H9 (cell line): ENCODE measurements at regions not wholly inside any gene's neighbourhood (a gene's known extent, or its start where the extent isn't known, plus 50 kb on each side); places are given as distances from the start of the nearest gene placed in this dataset.

Experiments used
- DNase-seq: peaks from one replicate; pipeline ENCODE4 v3.0.0-alpha.2; 2017
- H2AFZ ChIP-seq: one replicate; pipeline ENCODE4 v1.6.1; 2013; ENCODE audit warnings: mild to moderate bottlenecking, low read length, control low read depth, moderate library complexity
- H2AK5ac ChIP-seq: 2 replicates; pipeline ENCODE4 v1.6.1; 2013; ENCODE audit warnings: low read length, control low read depth, mixed read lengths; ENCODE audit not compliant: insufficient read length
- H2BK120ac ChIP-seq: one replicate; pipeline ENCODE4 v1.6.1; 2013; ENCODE audit warnings: low read depth, mild to moderate bottlenecking, low read length, control low read depth, inconsistent platforms; ENCODE audit not compliant: poor library complexity, severe bottlenecking
- H2BK12ac ChIP-seq: 2 replicates; pipeline ENCODE4 v1.6.1; 2013; ENCODE audit warnings: low read length, control low read depth, mixed read lengths, low read depth; ENCODE audit not compliant: insufficient read length
- H2BK15ac ChIP-seq: 2 replicates; pipeline ENCODE4 v1.6.1; 2013; ENCODE audit warnings: low read depth, low read length, control low read depth
- H2BK20ac ChIP-seq: one replicate; pipeline ENCODE4 v1.6.1; 2013; ENCODE audit warnings: low read depth, mild to moderate bottlenecking, low read length, control low read depth, inconsistent platforms; ENCODE audit not compliant: poor library complexity, severe bottlenecking
- H2BK5ac ChIP-seq: 2 replicates; pipeline ENCODE4 v1.6.1; 2013; ENCODE audit warnings: low read length, control low read depth, mixed read lengths; ENCODE audit not compliant: insufficient read length
- H3K14ac ChIP-seq: 2 replicates; pipeline ENCODE4 v1.6.1; 2013; ENCODE audit warnings: low read length, control low read depth; ENCODE audit not compliant: insufficient read depth
- H3K18ac ChIP-seq: 2 replicates; pipeline ENCODE4 v1.6.1; 2013; ENCODE audit warnings: low read depth, mild to moderate bottlenecking, mixed read lengths, low read length, control low read depth; ENCODE audit not compliant: insufficient read length
- H3K23ac ChIP-seq: 2 replicates; pipeline ENCODE4 v1.6.1; 2013; ENCODE audit warnings: low read length, control low read depth, mixed read lengths, low read depth; ENCODE audit not compliant: insufficient read length
- H3K23me2 ChIP-seq: 2 replicates; pipeline ENCODE4 v1.6.1; 2013; ENCODE audit warnings: low read depth, mild to moderate bottlenecking, mixed read lengths, low read length, control low read depth; ENCODE audit not compliant: insufficient read length, poor library complexity, severe bottlenecking
- H3K27ac ChIP-seq: 2 replicates; pipeline ENCODE4 v1.5.1; 2013; ENCODE audit warnings: low read length, control low read depth, mixed read lengths, low read depth; ENCODE audit not compliant: insufficient read length
- H3K27me3 ChIP-seq: 2 replicates; pipeline ENCODE4 v1.6.1; 2013; ENCODE audit warnings: low read length, control low read depth, inconsistent platforms; ENCODE audit not compliant: insufficient read depth
- H3K4ac ChIP-seq: 2 replicates; pipeline ENCODE4 v1.6.1; 2013; ENCODE audit warnings: low read depth, mild to moderate bottlenecking, control low read depth, inconsistent platforms, low read length, moderate library complexity
- H3K4me1 ChIP-seq: 2 replicates; pipeline ENCODE4 v1.6.1; 2013; ENCODE audit warnings: low read length, control low read depth, inconsistent platforms; ENCODE audit not compliant: insufficient read depth
- H3K4me2 ChIP-seq: 2 replicates; pipeline ENCODE4 v1.6.1; 2013; ENCODE audit warnings: low read length, control low read depth, mixed read lengths; ENCODE audit not compliant: insufficient read length, insufficient read depth
- H3K56ac ChIP-seq: 2 replicates; pipeline ENCODE4 v1.6.1; 2013; ENCODE audit warnings: low read depth, mild to moderate bottlenecking, mixed read lengths, low read length, control low read depth; ENCODE audit not compliant: insufficient read length
- H3K79me1 ChIP-seq: 2 replicates; pipeline ENCODE4 v1.6.1; 2013; ENCODE audit warnings: low read depth, mild to moderate bottlenecking, moderate library complexity, low read length, control low read depth, inconsistent platforms; ENCODE audit not compliant: insufficient read depth, poor library complexity, severe bottlenecking
- H3K79me2 ChIP-seq: 2 replicates; pipeline ENCODE4 v1.6.1; 2013; ENCODE audit warnings: low read length, control low read depth, inconsistent platforms; ENCODE audit not compliant: insufficient read depth
- H3K9ac ChIP-seq: 2 replicates; pipeline ENCODE4 v1.6.1; 2013; ENCODE audit warnings: low read length, control low read depth, mixed read lengths; ENCODE audit not compliant: insufficient read length; ENCODE audit errors: extremely low read depth
- H3K9me3 ChIP-seq: one replicate; pipeline ENCODE4 v1.6.1; 2013; ENCODE audit warnings: low read depth, low read length, inconsistent platforms; ENCODE audit not compliant: control insufficient read depth
- H3T11ph ChIP-seq: one replicate; pipeline ENCODE4 v1.6.1; 2013; ENCODE audit warnings: mild to moderate bottlenecking, low read length, control low read depth, inconsistent platforms
- H4K20me1 ChIP-seq: one replicate; pipeline ENCODE4 v1.6.1; 2013; ENCODE audit not compliant: control insufficient read depth, insufficient read length, insufficient read depth
- H4K5ac ChIP-seq: 2 replicates; pipeline ENCODE4 v1.6.1; 2013; ENCODE audit warnings: low read depth, mild to moderate bottlenecking, mixed read lengths, low read length, control low read depth; ENCODE audit not compliant: insufficient read length
- H4K8ac ChIP-seq: replicated peaks from 2 replicates; pipeline ENCODE4 v1.6.1; 2013; ENCODE audit warnings: low read length, control low read depth, mixed read lengths, low read depth; ENCODE audit not compliant: insufficient read length
- H4K91ac ChIP-seq: 2 replicates; pipeline ENCODE4 v1.6.1; 2013; ENCODE audit warnings: low read depth, mild to moderate bottlenecking, moderate library complexity, mixed read lengths, low read length, control low read depth; ENCODE audit not compliant: insufficient read length
- H3K27ac Mint-ChIP-seq, 3 experiments: 2 replicates in 2 of 3; 3 replicates in 1 of 3; pipeline ENCODE4 v1.8.0; 2020 to 2021; ENCODE audit warnings: mixed read lengths in 3 of 3, mild to moderate bottlenecking in 1 of 3, moderate library complexity in 1 of 3
- H3K27me3 Mint-ChIP-seq: 2 replicates; pipeline ENCODE4 v1.8.0; 2021; ENCODE audit warnings: low read depth, mild to moderate bottlenecking, moderate library complexity, mixed read lengths
- H3K36me3 Mint-ChIP-seq, 3 experiments: 2 replicates in 2 of 3; 3 replicates in 1 of 3; pipeline ENCODE4 v1.8.0; 2020 to 2021; ENCODE audit warnings: low read depth in 3 of 3, mixed read lengths in 3 of 3; ENCODE audit not compliant: insufficient read depth in 1 of 3
- H3K4me1 Mint-ChIP-seq, 2 experiments: 2 replicates each; pipeline ENCODE4 v1.8.0; 2020; ENCODE audit warnings: mixed read lengths in 2 of 2
- H3K4me3 Mint-ChIP-seq, 2 experiments: 2 replicates in 1 of 2; 3 replicates in 1 of 2; pipeline ENCODE4 v1.8.0; 2020 to 2021; ENCODE audit warnings: mild to moderate bottlenecking in 2 of 2, mixed read lengths in 2 of 2, moderate library complexity in 1 of 2
- H3K9me3 Mint-ChIP-seq, 2 experiments: 2 replicates in 1 of 2; 3 replicates in 1 of 2; pipeline ENCODE4 v1.8.0; 2020; ENCODE audit warnings: mild to moderate bottlenecking in 2 of 2, mixed read lengths in 2 of 2, moderate library complexity in 1 of 2
- CTCF ChIP-seq: fragments of 200-600 bp; sonication (generic); conservative IDR thresholded peaks from 3 replicates; pipeline ENCODE4 v1.8.0; 2021; ENCODE audit warnings: antibody characterized with exemption, mild to moderate bottlenecking
- WGBS: extraction: QIAGEN DNeasy Blood & Tissue Kit; methylation state at CpG from one replicate; pipeline ENCODE4 v1.1.7; 2013; ENCODE audit warnings: missing lambda C conversion rate, low lambda C conversion rate, mixed read lengths; ENCODE audit not compliant: insufficient read length; ENCODE audit errors: extremely low coverage; 5-methylcytosine and 5-hydroxymethylcytosine counted together

GRCh38 chr2:58517881-58518280, 276.8 kb upstream of the FANCL start:
- H3K4me3 Mint-ChIP-seq: no peak overlapping the region
- H3K27ac ChIP-seq: no peak overlapping the region
- no peaks in the 10 kb centered on the region for H3K27me3 ChIP-seq
- no peak overlapping the region for H2BK20ac ChIP-seq
- H3T11ph ChIP-seq: no peak overlapping the region
- H3K18ac ChIP-seq: no peak overlapping the region
- no peak overlapping the region for H2BK5ac ChIP-seq
- no peaks in the 10 kb centered on the region for H3K27me3 Mint-ChIP-seq
- H3K79me2 ChIP-seq: no peaks in the 10 kb centered on the region
- no peak overlapping the region for H2BK120ac ChIP-seq
- no peak overlapping the region; a peak in 1 of 7 replicates for H3K27ac Mint-ChIP-seq
- no peak overlapping the region for H3K9ac ChIP-seq
- no peak overlapping the region for H4K5ac ChIP-seq
- no peaks in the 10 kb centered on the region for H3K23me2 ChIP-seq
- H2BK15ac ChIP-seq: no peak overlapping the region
- H3K14ac ChIP-seq: no peak overlapping the region
- H3K9me3 ChIP-seq: no peaks in the 10 kb centered on the region
- H3K79me1 ChIP-seq: no peaks in the 10 kb centered on the region
- H2BK12ac ChIP-seq: no peak overlapping the region
- H3K4me1 Mint-ChIP-seq: peaks cover 34 to 37% of the 10 kb centered on the region in 2 experiments
- H4K20me1 ChIP-seq: no peaks in the 10 kb centered on the region
- WGBS: no CpG with 5 or more reads among the region's 2 CpGs
- peaks cover 3% of the 10 kb centered on the region; the same call in 1 of the 2 replicates for H3K4me1 ChIP-seq
- H2AFZ ChIP-seq: no peak overlapping the region
- H3K56ac ChIP-seq: no peak overlapping the region
- no peak for DNase-seq
- no peak overlapping the region for H4K91ac ChIP-seq
- no peaks in the 10 kb centered on the region for H3K9me3 Mint-ChIP-seq
- H3K23ac ChIP-seq: no peak overlapping the region
- H3K4me2 ChIP-seq: no peak overlapping the region
- H2AK5ac ChIP-seq: no peak overlapping the region
- H4K8ac ChIP-seq: no peak overlapping the region
- no peak for TF ChIP-seq CTCF
- no peaks in the 10 kb centered on the region for H3K36me3 Mint-ChIP-seq
- no peak overlapping the region for H3K4ac ChIP-seq
